Body of pancreas (tissue), 4 donors: ENCODE measurements at regions not wholly inside any gene's neighbourhood (a gene's known extent, or its start where the extent isn't known, plus 50 kb on each side); places are given as distances from the start of the nearest gene placed in this dataset.

Source experiments
- CTCF ChIP-seq, 7 experiments: fragments of 450-650 bp in 4 of 7; fragments of 200-600 bp in 3 of 7; sonication (generic) in 3 of 7; IDR thresholded peaks; one replicate each; pipeline ENCODE4 v1.5.1; 2016 to 2019; ENCODE audit warnings: antibody characterized with exemption in 7 of 7
- POLR2A ChIP-seq, 3 donors: fragments of 450-650 bp; IDR thresholded peaks; one replicate each; pipeline ENCODE4 v1.6.1; 2016; ENCODE audit warnings: antibody characterized with exemption in 3 of 3, mild to moderate bottlenecking in 2 of 3

DNA sequence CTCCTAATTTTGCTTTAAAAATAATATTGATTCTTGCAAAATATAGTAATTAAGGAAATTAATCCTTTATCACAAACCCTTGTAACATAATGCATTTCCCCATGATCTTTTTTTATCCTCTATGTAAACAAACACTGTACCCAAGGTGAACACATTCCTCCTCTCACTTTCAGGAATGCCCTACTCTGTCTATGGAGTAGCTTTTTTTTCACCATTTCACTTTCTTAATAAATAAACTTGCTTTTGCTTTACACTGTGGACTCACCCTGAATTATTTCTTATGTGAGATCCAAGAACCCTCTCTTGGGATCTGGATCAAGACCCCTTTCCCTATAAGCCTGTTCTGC is 90.5 kb upstream of the LRRN1 start:
- TF ChIP-seq CTCF (IDR thresholded peaks at IDR 0.05) (no peak), POLR2A (IDR thresholded peaks at IDR 0.05) (no peak)
